ENCODE measurements at regions not wholly inside any gene's neighbourhood (a gene's known extent, or its start where the extent isn't known, plus 50 kb on each side); places are given as distances from the start of the nearest gene placed in this dataset.

- TF ChIP-seq EZH2 (IDR thresholded peaks at IDR 0.05; ENCODE audit: low read depth, unreplicated experiment) (no peak), CTCF (conservative IDR thresholded peaks at IDR 0.05; ENCODE audit: low read depth in 2 of 2) (no peak), CREB1 (CRISPR knock-in tag; IDR thresholded peaks at IDR 0.05; ENCODE audit: low read depth) (no peak), ZNF114 (CRISPR knock-in tag; IDR thresholded peaks at IDR 0.05) (no peak), ZNF462 (CRISPR knock-in tag; IDR thresholded peaks at IDR 0.05) (no peak), POLR2AphosphoS5 (IDR thresholded peaks at IDR 0.05; ENCODE audit: low read depth) (no peak), EZH2phosphoT487 (IDR thresholded peaks at IDR 0.05; ENCODE audit: unreplicated experiment) (no peak), ETS1 (IDR thresholded peaks at IDR 0.05) (no peak), STAT1 (IDR thresholded peaks at IDR 0.05; ENCODE audit: unreplicated experiment) (no peak), NANOG (IDR thresholded peaks at IDR 0.05; ENCODE audit: borderline replicate concordance) (no peak; the same call in 1 of the 2 replicates), ZNF331 (CRISPR knock-in tag; IDR thresholded peaks at IDR 0.05; ENCODE audit: low read depth) (no peak)
- TF ChIP-seq, protein P1, sequence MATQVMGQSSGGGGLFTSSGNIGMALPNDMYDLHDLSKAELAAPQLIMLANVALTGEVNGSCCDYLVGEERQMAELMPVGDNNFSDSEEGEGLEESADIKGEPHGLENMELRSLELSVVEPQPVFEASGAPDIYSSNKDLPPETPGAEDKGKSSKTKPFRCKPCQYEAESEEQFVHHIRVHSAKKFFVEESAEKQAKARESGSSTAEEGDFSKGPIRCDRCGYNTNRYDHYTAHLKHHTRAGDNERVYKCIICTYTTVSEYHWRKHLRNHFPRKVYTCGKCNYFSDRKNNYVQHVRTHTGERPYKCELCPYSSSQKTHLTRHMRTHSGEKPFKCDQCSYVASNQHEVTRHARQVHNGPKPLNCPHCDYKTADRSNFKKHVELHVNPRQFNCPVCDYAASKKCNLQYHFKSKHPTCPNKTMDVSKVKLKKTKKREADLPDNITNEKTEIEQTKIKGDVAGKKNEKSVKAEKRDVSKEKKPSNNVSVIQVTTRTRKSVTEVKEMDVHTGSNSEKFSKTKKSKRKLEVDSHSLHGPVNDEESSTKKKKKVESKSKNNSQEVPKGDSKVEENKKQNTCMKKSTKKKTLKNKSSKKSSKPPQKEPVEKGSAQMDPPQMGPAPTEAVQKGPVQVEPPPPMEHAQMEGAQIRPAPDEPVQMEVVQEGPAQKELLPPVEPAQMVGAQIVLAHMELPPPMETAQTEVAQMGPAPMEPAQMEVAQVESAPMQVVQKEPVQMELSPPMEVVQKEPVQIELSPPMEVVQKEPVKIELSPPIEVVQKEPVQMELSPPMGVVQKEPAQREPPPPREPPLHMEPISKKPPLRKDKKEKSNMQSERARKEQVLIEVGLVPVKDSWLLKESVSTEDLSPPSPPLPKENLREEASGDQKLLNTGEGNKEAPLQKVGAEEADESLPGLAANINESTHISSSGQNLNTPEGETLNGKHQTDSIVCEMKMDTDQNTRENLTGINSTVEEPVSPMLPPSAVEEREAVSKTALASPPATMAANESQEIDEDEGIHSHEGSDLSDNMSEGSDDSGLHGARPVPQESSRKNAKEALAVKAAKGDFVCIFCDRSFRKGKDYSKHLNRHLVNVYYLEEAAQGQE (IDR thresholded peaks at IDR 0.05; ENCODE audit: unreplicated experiment): no peak
Measured at GRCh38 chr11:15367695-15368094, 253.0 kb downstream of the INSC start.
